ENCODE measurements at regions not wholly inside any gene's neighbourhood (a gene's known extent, or its start where the extent isn't known, plus 50 kb on each side); places are given as distances from the start of the nearest gene placed in this dataset.

GRCh38 chr9:129340427-129341170 is 162.5 kb upstream of the IER5L start:
- no peaks in the 10 kb centered on the region for H3K27me3 ChIP-seq (replicated peaks)
- no peaks in the 10 kb centered on the region for H3K36me3 ChIP-seq (replicated peaks)
- no peak for DNase-seq
- in situ Hi-C loops (cut with HindIII; ENCODE audit: low pct_ligation_motif_present, low sequenced_read_pairs): loop anchor here (25.0 kb wide), 2 partner anchors 178 to 272 kb away; partner anchors contain the start of gene C9orf50
- H3K27ac ChIP-seq: no peak overlapping the region
- H3K4me3 ChIP-seq (ENCODE audit: low read depth, low read length): no peak overlapping the region
- TF ChIP-seq CTCF (IDR thresholded peaks at IDR 0.05; ENCODE audit: low read depth, low read length, missing control alignments): no peak

DNA sequence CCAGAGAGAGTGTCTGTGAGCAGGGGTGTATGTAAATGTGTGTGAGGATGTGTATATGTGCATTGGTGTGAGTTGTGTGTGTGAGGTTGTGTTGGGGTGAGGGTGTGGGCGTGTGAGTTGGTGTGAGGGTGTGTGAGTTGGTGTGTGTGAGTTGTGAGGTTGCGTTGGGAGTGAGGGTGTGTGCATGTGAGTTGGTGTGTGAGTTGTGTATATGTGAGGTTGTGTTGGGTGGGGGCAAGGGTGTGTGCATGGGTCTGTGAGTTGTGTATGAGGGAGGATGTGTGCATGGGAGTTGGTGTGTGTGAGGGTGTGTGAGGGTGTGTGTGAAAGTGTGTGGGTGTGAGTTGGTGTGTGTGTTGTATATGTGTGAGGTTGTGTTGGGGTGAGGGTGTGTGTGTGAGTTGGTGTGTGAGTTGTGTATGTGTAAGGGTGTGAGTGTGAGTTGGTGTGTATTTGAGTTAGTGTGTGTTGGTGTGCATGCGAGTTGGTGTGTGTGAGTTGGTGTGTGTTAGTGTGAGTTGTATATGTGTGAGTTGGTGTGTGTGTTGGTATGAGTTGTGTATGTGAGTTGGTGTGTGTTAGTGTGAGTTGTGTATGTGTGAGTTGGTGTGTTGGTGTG is 161.6 kb upstream of the IER5L start:
- in situ Hi-C loops (cut with HindIII; ENCODE audit: low pct_ligation_motif_present, low sequenced_read_pairs): loop anchor here (25.0 kb wide), 2 partner anchors 177 to 273 kb away; partner anchors contain the start of gene C9orf50
- H3K36me3 ChIP-seq (replicated peaks): no peaks in the 10 kb centered on the region
- no peak for TF ChIP-seq CTCF (IDR thresholded peaks at IDR 0.05; ENCODE audit: low read depth, low read length, missing control alignments)

DNA sequence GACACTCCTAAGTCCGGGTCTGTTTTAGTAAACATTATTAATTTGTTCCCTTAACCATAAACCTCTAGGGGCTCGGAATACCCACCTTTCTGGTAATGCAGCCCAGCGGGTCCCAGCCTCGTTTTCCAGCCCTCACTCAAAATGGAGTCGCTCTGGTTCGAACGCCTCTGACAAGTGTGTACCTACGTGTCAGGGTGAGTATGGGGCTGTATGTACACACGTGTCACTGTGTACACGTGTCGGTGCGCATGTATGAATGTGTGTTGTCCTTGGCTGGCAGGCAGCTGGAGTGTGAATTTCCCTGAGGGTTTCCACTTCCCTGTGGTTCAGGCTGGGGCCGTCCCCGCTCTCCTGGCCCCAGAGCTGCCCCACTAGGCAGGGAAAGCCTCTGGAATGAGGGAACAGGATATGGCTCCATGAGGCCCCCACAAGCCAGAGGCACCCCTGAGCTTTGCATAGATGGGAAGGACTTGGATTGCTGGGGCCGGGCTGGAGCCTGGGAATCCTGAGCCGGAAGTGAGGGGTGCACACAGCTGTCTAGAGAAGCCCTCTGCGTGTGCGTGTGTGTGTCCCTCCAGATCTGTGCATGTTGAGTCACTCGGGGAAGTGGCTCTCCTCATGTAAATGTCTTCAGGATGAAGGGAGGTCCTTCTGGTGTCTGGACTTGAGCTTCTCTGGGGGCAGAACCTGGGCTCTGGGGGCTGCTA is 160.8 kb upstream of the IER5L start:
- Histone ChIP-seq H3K4me3 (ENCODE audit: low read depth, low read length) (no peak overlapping the region), H3K27ac (no peak overlapping the region), H3K27me3 (replicated peaks) (no peaks in the 10 kb centered on the region), H3K36me3 (replicated peaks) (no peaks in the 10 kb centered on the region)
- DNase-seq: peak; percentile 36
- in situ Hi-C loops (cut with HindIII; ENCODE audit: low pct_ligation_motif_present, low sequenced_read_pairs): loop anchor here (25.0 kb wide), 2 partner anchors 177 to 273 kb away; partner anchors contain the start of gene C9orf50
- TF ChIP-seq CTCF (IDR thresholded peaks at IDR 0.05; ENCODE audit: low read depth, low read length, missing control alignments): no peak

More for the DNA sequence above, 161.6 kb upstream of the IER5L start:
- H3K4me3 ChIP-seq (ENCODE audit: low read depth, low read length): no peak overlapping the region
- H3K27me3 ChIP-seq (replicated peaks): no peaks in the 10 kb centered on the region
- no peak for DNase-seq
- no peak overlapping the region for H3K27ac ChIP-seq

GRCh38 chr9:129337336-129338140 is 159.5 kb upstream of the IER5L start:
- Histone ChIP-seq H3K4me3 (ENCODE audit: low read depth, low read length) (no peak overlapping the region), H3K27me3 (replicated peaks) (no peaks in the 10 kb centered on the region), H3K27ac (no peak overlapping the region), H3K36me3 (replicated peaks) (no peaks in the 10 kb centered on the region)
- DNase-seq: no peak
- in situ Hi-C loops (cut with HindIII; ENCODE audit: low pct_ligation_motif_present, low sequenced_read_pairs): loop anchor here (25.0 kb wide), 2 partner anchors 175 to 275 kb away; partner anchors contain the start of gene C9orf50
- no peak for TF ChIP-seq CTCF (IDR thresholded peaks at IDR 0.05; ENCODE audit: low read depth, low read length, missing control alignments)

- DNase-seq: no peak
- in situ Hi-C loops (cut with HindIII; ENCODE audit: low pct_ligation_motif_present, low sequenced_read_pairs): loop anchor here (25.0 kb wide), 2 partner anchors 174 to 276 kb away; partner anchors contain the start of gene C9orf50
- H3K27ac ChIP-seq: no peak overlapping the region
These were observed 158.7 kb upstream of the IER5L start for GRCh38 chr9:129336601-129337331.

More at GRCh38 chr9:129336601-129337331, 158.7 kb upstream of the IER5L start:
- Histone ChIP-seq H3K4me3 (ENCODE audit: low read depth, low read length) (peak overlapping the region; percentile 22), H3K27me3 (replicated peaks) (no peaks in the 10 kb centered on the region), H3K36me3 (replicated peaks) (no peaks in the 10 kb centered on the region)
- no peak for TF ChIP-seq CTCF (IDR thresholded peaks at IDR 0.05; ENCODE audit: low read depth, low read length, missing control alignments)

Measured in brain microvascular endothelial cell (primary cell).